GM23338 (cell line): ENCODE measurements at regions not wholly inside any gene's neighbourhood (a gene's known extent, or its start where the extent isn't known, plus 50 kb on each side); places are given as distances from the start of the nearest gene placed in this dataset.

Experiments
- CREB1 ChIP-seq: fragments of 250-450 bp; sonication (Bioruptor Pico); IDR thresholded peaks from 2 replicates; pipeline ENCODE4 v1.5.0; 2020; ENCODE audit warnings: low read depth, mild to moderate bottlenecking, moderate library complexity
- EZH2 ChIP-seq: fragments of 200-600 bp; sonication (generic); IDR thresholded peaks from one replicate; pipeline ENCODE4 v1.8.0; 2017; ENCODE audit warnings: antibody characterized with exemption, mild to moderate bottlenecking, low read depth; ENCODE audit not compliant: unreplicated experiment
- EZH2phosphoT487 ChIP-seq: fragments of 200-600 bp; sonication (generic); IDR thresholded peaks from one replicate; pipeline ENCODE4 v1.8.1; 2018; ENCODE audit warnings: antibody characterized with exemption; ENCODE audit not compliant: unreplicated experiment
- JUNB ChIP-seq: IDR thresholded peaks from one replicate; pipeline ENCODE4 v1.6.1; 2016; ENCODE audit warnings: antibody characterized with exemption; ENCODE audit not compliant: unreplicated experiment
- NANOG ChIP-seq: IDR thresholded peaks from 2 replicates; pipeline ENCODE4 v1.6.1; 2016; ENCODE audit warnings: antibody characterized with exemption, borderline replicate concordance
- POLR2AphosphoS5 ChIP-seq: IDR thresholded peaks from 2 replicates; pipeline ENCODE4 v1.6.1; 2016; ENCODE audit warnings: antibody characterized with exemption, low read depth
- STAT1 ChIP-seq: IDR thresholded peaks from one replicate; pipeline ENCODE4 v1.6.1; 2016; ENCODE audit warnings: antibody characterized with exemption; ENCODE audit not compliant: unreplicated experiment
- ZNF331 ChIP-seq: fragments of 250-450 bp; sonication (Bioruptor Pico); IDR thresholded peaks from 2 replicates; pipeline ENCODE4 v1.5.0; 2020; ENCODE audit warnings: low read depth, mild to moderate bottlenecking, moderate library complexity
- TF ChIP-seq, protein P1 (sequence below), 2 experiments: fragments of 200-600 bp in 1 of 2; sonication (generic) in 1 of 2; conservative IDR thresholded peaks; 2 replicates each; pipeline versions ENCODE4 v1.5.1 to v1.6.1; 2016 to 2017; ENCODE audit warnings: antibody characterized with exemption in 2 of 2, low read depth in 2 of 2, mild to moderate bottlenecking in 2 of 2, moderate library complexity in 1 of 2
- TF ChIP-seq, protein P2 (sequence below): IDR thresholded peaks from one replicate; pipeline ENCODE4 v1.6.1; 2018; ENCODE audit warnings: antibody characterized with exemption; ENCODE audit not compliant: unreplicated experiment
- TF ChIP-seq, protein P3 (sequence below): IDR thresholded peaks from 2 replicates; pipeline ENCODE4 v1.6.1; 2016; ENCODE audit warnings: antibody characterized with exemption

DNA sequence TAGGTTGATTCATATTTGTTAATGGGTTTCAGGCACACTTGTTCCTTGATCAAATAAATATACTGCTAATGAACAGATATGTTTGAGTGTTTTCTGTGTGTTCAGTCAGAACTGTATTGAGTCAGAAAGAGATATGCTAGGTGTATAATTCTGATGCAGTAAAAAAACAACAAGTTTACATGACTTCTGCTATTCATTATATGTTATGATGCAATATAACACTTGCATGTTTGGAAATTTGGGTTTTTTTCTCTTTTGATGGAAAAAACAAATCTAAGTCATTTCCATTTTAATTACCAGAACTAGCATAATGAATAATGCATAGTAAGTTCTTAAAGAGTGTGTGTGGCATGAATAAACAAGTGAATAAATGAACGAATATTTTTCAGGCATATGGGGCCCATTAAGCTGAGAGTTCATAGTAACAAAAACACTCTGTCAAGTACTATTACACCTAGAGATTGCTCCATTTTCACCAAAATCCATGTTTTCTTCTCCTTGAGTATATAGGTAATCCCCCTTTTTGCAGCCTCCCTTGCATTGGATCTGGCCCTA is 208.3 kb upstream of the NT5E start:
- no peak for TF ChIP-seq EZH2phosphoT487
- TF ChIP-seq, protein P1, sequence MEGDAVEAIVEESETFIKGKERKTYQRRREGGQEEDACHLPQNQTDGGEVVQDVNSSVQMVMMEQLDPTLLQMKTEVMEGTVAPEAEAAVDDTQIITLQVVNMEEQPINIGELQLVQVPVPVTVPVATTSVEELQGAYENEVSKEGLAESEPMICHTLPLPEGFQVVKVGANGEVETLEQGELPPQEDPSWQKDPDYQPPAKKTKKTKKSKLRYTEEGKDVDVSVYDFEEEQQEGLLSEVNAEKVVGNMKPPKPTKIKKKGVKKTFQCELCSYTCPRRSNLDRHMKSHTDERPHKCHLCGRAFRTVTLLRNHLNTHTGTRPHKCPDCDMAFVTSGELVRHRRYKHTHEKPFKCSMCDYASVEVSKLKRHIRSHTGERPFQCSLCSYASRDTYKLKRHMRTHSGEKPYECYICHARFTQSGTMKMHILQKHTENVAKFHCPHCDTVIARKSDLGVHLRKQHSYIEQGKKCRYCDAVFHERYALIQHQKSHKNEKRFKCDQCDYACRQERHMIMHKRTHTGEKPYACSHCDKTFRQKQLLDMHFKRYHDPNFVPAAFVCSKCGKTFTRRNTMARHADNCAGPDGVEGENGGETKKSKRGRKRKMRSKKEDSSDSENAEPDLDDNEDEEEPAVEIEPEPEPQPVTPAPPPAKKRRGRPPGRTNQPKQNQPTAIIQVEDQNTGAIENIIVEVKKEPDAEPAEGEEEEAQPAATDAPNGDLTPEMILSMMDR (conservative IDR thresholded peaks at IDR 0.05; ENCODE audit: low read depth in 2 of 2): no peak
- no peak for TF ChIP-seq POLR2AphosphoS5
- TF ChIP-seq CREB1 (CRISPR knock-in tag): no peak
- no peak for TF ChIP-seq EZH2
- TF ChIP-seq, protein P2, sequence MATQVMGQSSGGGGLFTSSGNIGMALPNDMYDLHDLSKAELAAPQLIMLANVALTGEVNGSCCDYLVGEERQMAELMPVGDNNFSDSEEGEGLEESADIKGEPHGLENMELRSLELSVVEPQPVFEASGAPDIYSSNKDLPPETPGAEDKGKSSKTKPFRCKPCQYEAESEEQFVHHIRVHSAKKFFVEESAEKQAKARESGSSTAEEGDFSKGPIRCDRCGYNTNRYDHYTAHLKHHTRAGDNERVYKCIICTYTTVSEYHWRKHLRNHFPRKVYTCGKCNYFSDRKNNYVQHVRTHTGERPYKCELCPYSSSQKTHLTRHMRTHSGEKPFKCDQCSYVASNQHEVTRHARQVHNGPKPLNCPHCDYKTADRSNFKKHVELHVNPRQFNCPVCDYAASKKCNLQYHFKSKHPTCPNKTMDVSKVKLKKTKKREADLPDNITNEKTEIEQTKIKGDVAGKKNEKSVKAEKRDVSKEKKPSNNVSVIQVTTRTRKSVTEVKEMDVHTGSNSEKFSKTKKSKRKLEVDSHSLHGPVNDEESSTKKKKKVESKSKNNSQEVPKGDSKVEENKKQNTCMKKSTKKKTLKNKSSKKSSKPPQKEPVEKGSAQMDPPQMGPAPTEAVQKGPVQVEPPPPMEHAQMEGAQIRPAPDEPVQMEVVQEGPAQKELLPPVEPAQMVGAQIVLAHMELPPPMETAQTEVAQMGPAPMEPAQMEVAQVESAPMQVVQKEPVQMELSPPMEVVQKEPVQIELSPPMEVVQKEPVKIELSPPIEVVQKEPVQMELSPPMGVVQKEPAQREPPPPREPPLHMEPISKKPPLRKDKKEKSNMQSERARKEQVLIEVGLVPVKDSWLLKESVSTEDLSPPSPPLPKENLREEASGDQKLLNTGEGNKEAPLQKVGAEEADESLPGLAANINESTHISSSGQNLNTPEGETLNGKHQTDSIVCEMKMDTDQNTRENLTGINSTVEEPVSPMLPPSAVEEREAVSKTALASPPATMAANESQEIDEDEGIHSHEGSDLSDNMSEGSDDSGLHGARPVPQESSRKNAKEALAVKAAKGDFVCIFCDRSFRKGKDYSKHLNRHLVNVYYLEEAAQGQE: no peak
- TF ChIP-seq, protein P3, sequence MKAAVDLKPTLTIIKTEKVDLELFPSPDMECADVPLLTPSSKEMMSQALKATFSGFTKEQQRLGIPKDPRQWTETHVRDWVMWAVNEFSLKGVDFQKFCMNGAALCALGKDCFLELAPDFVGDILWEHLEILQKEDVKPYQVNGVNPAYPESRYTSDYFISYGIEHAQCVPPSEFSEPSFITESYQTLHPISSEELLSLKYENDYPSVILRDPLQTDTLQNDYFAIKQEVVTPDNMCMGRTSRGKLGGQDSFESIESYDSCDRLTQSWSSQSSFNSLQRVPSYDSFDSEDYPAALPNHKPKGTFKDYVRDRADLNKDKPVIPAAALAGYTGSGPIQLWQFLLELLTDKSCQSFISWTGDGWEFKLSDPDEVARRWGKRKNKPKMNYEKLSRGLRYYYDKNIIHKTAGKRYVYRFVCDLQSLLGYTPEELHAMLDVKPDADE: no peak
- TF ChIP-seq JUNB: no peak
- no peak for TF ChIP-seq STAT1
- no peak for TF ChIP-seq ZNF331 (CRISPR knock-in tag)
- TF ChIP-seq NANOG: no peak
